ENCODE measurements at regions not wholly inside any gene's neighbourhood (a gene's known extent, or its start where the extent isn't known, plus 50 kb on each side); places are given as distances from the start of the nearest gene placed in this dataset.
"Not testable (repeated sequence)": the region's sequence is repeated elsewhere in the genome, so short reads cannot be mapped to it uniquely, and the experiment has no call there.

GRCh38 chr13:82976499-82976898, 905.8 kb downstream of the SLITRK1 start:
- no TSS peak for BruUV-seq (replicated peaks)
- no peaks in the 10 kb centered on the region for H3K27me3 Mint-ChIP-seq (ENCODE audit: insufficient read depth, unreplicated experiment)
- ChIA-PET CTCF (interaction anchor here (0.6 kb wide), 1 partner anchor 1135 kb away, joined by 4 read pairs; no protein-coding TSS in a partner anchor), POLR2A (no interaction called here)
- TF ChIP-seq, protein P1, sequence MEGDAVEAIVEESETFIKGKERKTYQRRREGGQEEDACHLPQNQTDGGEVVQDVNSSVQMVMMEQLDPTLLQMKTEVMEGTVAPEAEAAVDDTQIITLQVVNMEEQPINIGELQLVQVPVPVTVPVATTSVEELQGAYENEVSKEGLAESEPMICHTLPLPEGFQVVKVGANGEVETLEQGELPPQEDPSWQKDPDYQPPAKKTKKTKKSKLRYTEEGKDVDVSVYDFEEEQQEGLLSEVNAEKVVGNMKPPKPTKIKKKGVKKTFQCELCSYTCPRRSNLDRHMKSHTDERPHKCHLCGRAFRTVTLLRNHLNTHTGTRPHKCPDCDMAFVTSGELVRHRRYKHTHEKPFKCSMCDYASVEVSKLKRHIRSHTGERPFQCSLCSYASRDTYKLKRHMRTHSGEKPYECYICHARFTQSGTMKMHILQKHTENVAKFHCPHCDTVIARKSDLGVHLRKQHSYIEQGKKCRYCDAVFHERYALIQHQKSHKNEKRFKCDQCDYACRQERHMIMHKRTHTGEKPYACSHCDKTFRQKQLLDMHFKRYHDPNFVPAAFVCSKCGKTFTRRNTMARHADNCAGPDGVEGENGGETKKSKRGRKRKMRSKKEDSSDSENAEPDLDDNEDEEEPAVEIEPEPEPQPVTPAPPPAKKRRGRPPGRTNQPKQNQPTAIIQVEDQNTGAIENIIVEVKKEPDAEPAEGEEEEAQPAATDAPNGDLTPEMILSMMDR (IDR thresholded peaks at IDR 0.05; ENCODE audit: unreplicated experiment): no peak
- no peak for DNase-seq (ENCODE audit: unreplicated experiment)
- no peaks in the 10 kb centered on the region for H3K4me1 Mint-ChIP-seq (ENCODE audit: insufficient read depth, unreplicated experiment)
- intact Hi-C loops (cut with micrococcal nuclease): no loop called here
- H3K4me3 Mint-ChIP-seq (ENCODE audit: unreplicated experiment): no peak overlapping the region
- no peaks in the 10 kb centered on the region for H3K36me3 Mint-ChIP-seq (ENCODE audit: insufficient read depth, unreplicated experiment)
- no peak overlapping the region for H3K27ac Mint-ChIP-seq (ENCODE audit: low read depth, unreplicated experiment)
- no peaks in the 10 kb centered on the region for H3K9me3 Mint-ChIP-seq (ENCODE audit: unreplicated experiment)

- H3K4me3 Mint-ChIP-seq (ENCODE audit: unreplicated experiment): no peak overlapping the region
- no peaks in the 10 kb centered on the region for H3K4me1 Mint-ChIP-seq (ENCODE audit: insufficient read depth, unreplicated experiment)
- H3K9me3 Mint-ChIP-seq (ENCODE audit: unreplicated experiment): no peaks in the 10 kb centered on the region
- intact Hi-C loops (cut with micrococcal nuclease): no loop called here
- TF ChIP-seq, protein P1 (IDR thresholded peaks at IDR 0.05; ENCODE audit: unreplicated experiment): no peak
- no TSS peak for BruUV-seq (replicated peaks)
- CTCF ChIA-PET: no interaction called here
- DNase-seq (ENCODE audit: unreplicated experiment): no peak
- POLR2A ChIA-PET: no interaction called here
- H3K27me3 Mint-ChIP-seq (ENCODE audit: insufficient read depth, unreplicated experiment): no peaks in the 10 kb centered on the region
- no peaks in the 10 kb centered on the region for H3K36me3 Mint-ChIP-seq (ENCODE audit: insufficient read depth, unreplicated experiment)
- no peak overlapping the region for H3K27ac Mint-ChIP-seq (ENCODE audit: low read depth, unreplicated experiment)
Observed at GRCh38 chr13:82963226-82964099, 918.8 kb downstream of the SLITRK1 start.

GRCh38 chr13:82962397-82962796, 919.9 kb downstream of the SLITRK1 start:
- CTCF ChIA-PET: no interaction called here
- no peaks in the 10 kb centered on the region for H3K4me1 Mint-ChIP-seq (ENCODE audit: insufficient read depth, unreplicated experiment)
- H3K36me3 Mint-ChIP-seq (ENCODE audit: insufficient read depth, unreplicated experiment): no peaks in the 10 kb centered on the region
- no peak overlapping the region for H3K27ac Mint-ChIP-seq (ENCODE audit: low read depth, unreplicated experiment)
- H3K4me3 Mint-ChIP-seq (ENCODE audit: unreplicated experiment): no peak overlapping the region
- H3K9me3 Mint-ChIP-seq (ENCODE audit: unreplicated experiment): no peaks in the 10 kb centered on the region
- no TSS peak for BruUV-seq (replicated peaks)
- DNase-seq (ENCODE audit: unreplicated experiment): no peak
- intact Hi-C loops (cut with micrococcal nuclease): no loop called here
- no peaks in the 10 kb centered on the region for H3K27me3 Mint-ChIP-seq (ENCODE audit: insufficient read depth, unreplicated experiment)
- TF ChIP-seq, protein P1 (IDR thresholded peaks at IDR 0.05; ENCODE audit: unreplicated experiment): no peak
- POLR2A ChIA-PET: no interaction called here

DNA sequence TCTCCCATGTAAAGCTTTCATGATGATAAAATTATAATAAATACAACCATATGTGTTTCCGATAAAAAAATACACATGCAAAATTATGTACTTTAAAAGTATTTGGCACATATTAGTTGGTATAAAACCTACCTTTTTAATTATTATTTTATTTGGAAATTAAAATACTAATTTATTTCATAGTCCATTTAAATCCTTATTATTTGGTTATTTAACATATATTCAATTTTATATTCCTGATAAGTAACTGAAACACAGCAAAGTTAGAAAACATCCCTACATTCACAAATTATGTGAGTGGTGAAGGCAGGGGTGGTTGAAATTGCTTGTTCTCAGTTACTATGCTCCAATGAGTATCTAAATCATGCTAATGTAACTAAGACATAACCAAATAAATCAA, 920.5 kb downstream of the SLITRK1 start:
- TF ChIP-seq, protein P1 (IDR thresholded peaks at IDR 0.05; ENCODE audit: unreplicated experiment): no peak
- intact Hi-C loops (cut with micrococcal nuclease): no loop called here
- no peak for DNase-seq (ENCODE audit: unreplicated experiment)
- BruUV-seq (replicated peaks): no TSS peak
- Mint-ChIP-seq H3K4me3 (ENCODE audit: unreplicated experiment) (no peak overlapping the region), H3K4me1 (ENCODE audit: insufficient read depth, unreplicated experiment) (no peaks in the 10 kb centered on the region), H3K27ac (ENCODE audit: low read depth, unreplicated experiment) (no peak overlapping the region), H3K36me3 (ENCODE audit: insufficient read depth, unreplicated experiment) (no peaks in the 10 kb centered on the region), H3K27me3 (ENCODE audit: insufficient read depth, unreplicated experiment) (no peaks in the 10 kb centered on the region), H3K9me3 (ENCODE audit: unreplicated experiment) (no peaks in the 10 kb centered on the region)
- ChIA-PET POLR2A (interaction anchor here (0.6 kb wide), 1 partner anchor 434 kb away, joined by 3 read pairs; no protein-coding TSS in a partner anchor), CTCF (interaction anchor here (0.7 kb wide), 1 partner anchor 9 kb away, joined by 3 read pairs; no protein-coding TSS in a partner anchor)

- DNase-seq (ENCODE audit: unreplicated experiment); CTCF ChIA-PET; H3K4me1 Mint-ChIP-seq (ENCODE audit: insufficient read depth, unreplicated experiment); H3K27me3 Mint-ChIP-seq (ENCODE audit: insufficient read depth, unreplicated experiment); POLR2A ChIA-PET; H3K27ac Mint-ChIP-seq (ENCODE audit: low read depth, unreplicated experiment); H3K4me3 Mint-ChIP-seq (ENCODE audit: unreplicated experiment); H3K9me3 Mint-ChIP-seq (ENCODE audit: unreplicated experiment); BruUV-seq (replicated peaks); intact Hi-C loops (cut with micrococcal nuclease); H3K36me3 Mint-ChIP-seq (ENCODE audit: insufficient read depth, unreplicated experiment): not testable (repeated sequence)
Observed at GRCh38 chr13:82952336-82952735, 929.9 kb downstream of the SLITRK1 start.
